Ascending aorta (tissue), 2 donors: ENCODE measurements at regions not wholly inside any gene's neighbourhood (a gene's known extent, or its start where the extent isn't known, plus 50 kb on each side); places are given as distances from the start of the nearest gene placed in this dataset.

Experiments used
- DNase-seq, 2 donors: peaks; one replicate each; pipeline ENCODE4 v3.0.0-alpha.2; 2019; ENCODE audit warnings: low spot score in 2 of 2
- H3K27ac ChIP-seq, 2 donors: fragments of 200-600 bp; sonication (generic); one replicate each; pipeline ENCODE4 v1.5.1; 2016 to 2017; ENCODE audit warnings: mild to moderate bottlenecking in 1 of 2
- H3K27me3 ChIP-seq: fragments of 200-600 bp; sonication (generic); one replicate; pipeline ENCODE4 v1.5.1; 2017
- H3K36me3 ChIP-seq, 2 donors: fragments of 200-600 bp; sonication (generic); one replicate each; pipeline ENCODE4 v1.5.1; 2016
- H3K4me1 ChIP-seq, 2 donors: fragments of 200-600 bp; sonication (generic); one replicate each; pipeline ENCODE4 v1.5.1; 2016 to 2017; ENCODE audit warnings: mild to moderate bottlenecking in 1 of 2
- H3K4me3 ChIP-seq, 2 donors: fragments of 200-600 bp; sonication (generic); one replicate each; pipeline ENCODE4 v1.5.1; 2016 to 2017; ENCODE audit warnings: mild to moderate bottlenecking in 1 of 2
- H3K9me3 ChIP-seq, 2 donors: fragments of 200-600 bp; sonication (generic); one replicate each; pipeline ENCODE4 v1.5.1; 2016
- CTCF ChIP-seq, 3 experiments: fragments of 200-600 bp in 2 of 3; fragments of 450-650 bp in 1 of 3; sonication (generic) in 2 of 3; IDR thresholded peaks; one replicate each; pipeline ENCODE4 v1.5.1; 2016 to 2019; ENCODE audit warnings: antibody characterized with exemption in 3 of 3, mild to moderate bottlenecking in 1 of 3, moderate library complexity in 1 of 3
- intact Hi-C: fragments of 100-400 bp; cut with DNase I; formaldehyde crosslinking; loops from one replicate; pipeline ENCODE4 v1.15.1; 2023

GRCh38 chr3:111414531-111414930, 127.5 kb upstream of the CD96 start:
- no peak overlapping the region for H3K4me3 ChIP-seq
- H3K36me3 ChIP-seq: no peaks in the 10 kb centered on the region

GRCh38 chr3:111415018-111415417, 127.0 kb upstream of the CD96 start:
- Histone ChIP-seq H3K27me3 (no peaks in the 10 kb centered on the region), H3K9me3 (no peaks in the 10 kb centered on the region), H3K27ac (no peak overlapping the region), H3K36me3 (no peaks in the 10 kb centered on the region), H3K4me1 (no peaks in the 10 kb centered on the region), H3K4me3 (no peak overlapping the region)
- no peak for TF ChIP-seq CTCF (IDR thresholded peaks at IDR 0.05)
- no peak for DNase-seq
- intact Hi-C loops: no loop called here

More at GRCh38 chr3:111414531-111414930, 127.5 kb upstream of the CD96 start:
- no peaks in the 10 kb centered on the region for H3K9me3 ChIP-seq
- intact Hi-C loops: no loop called here
- no peaks in the 10 kb centered on the region for H3K27me3 ChIP-seq
- no peaks in the 10 kb centered on the region for H3K4me1 ChIP-seq
- H3K27ac ChIP-seq: no peak overlapping the region
- no peak for TF ChIP-seq CTCF (IDR thresholded peaks at IDR 0.05)
- no peak for DNase-seq

GRCh38 chr3:111418391-111418790, 123.6 kb upstream of the CD96 start:
- no peak for TF ChIP-seq CTCF (IDR thresholded peaks at IDR 0.05)
- intact Hi-C loops: no loop called here
- Histone ChIP-seq H3K4me1 (no peaks in the 10 kb centered on the region), H3K9me3 (peaks cover 0 to 4% of the 10 kb centered on the region in 2 donors), H3K27me3 (no peaks in the 10 kb centered on the region), H3K36me3 (no peaks in the 10 kb centered on the region), H3K4me3 (no peak overlapping the region), H3K27ac (no peak overlapping the region)
- no peak for DNase-seq

GRCh38 chr3:111428301-111428700, 113.7 kb upstream of the CD96 start:
- Histone ChIP-seq H3K4me1 (no peaks in the 10 kb centered on the region), H3K9me3 (no peaks in the 10 kb centered on the region), H3K27ac (no peak overlapping the region), H3K4me3 (no peak overlapping the region), H3K36me3 (no peaks in the 10 kb centered on the region), H3K27me3 (no peaks in the 10 kb centered on the region)
- no peak for TF ChIP-seq CTCF (IDR thresholded peaks at IDR 0.05)
- intact Hi-C loops: no loop called here
- DNase-seq: no peak

- intact Hi-C loops: no loop called here
- no peaks in the 10 kb centered on the region for H3K4me1 ChIP-seq
- no peak overlapping the region for H3K4me3 ChIP-seq
- no peak for TF ChIP-seq CTCF (IDR thresholded peaks at IDR 0.05)
- H3K9me3 ChIP-seq: no peaks in the 10 kb centered on the region
- no peak overlapping the region for H3K27ac ChIP-seq
- H3K36me3 ChIP-seq: no peaks in the 10 kb centered on the region
- H3K27me3 ChIP-seq: no peaks in the 10 kb centered on the region
- no peak for DNase-seq
These were observed 106.9 kb upstream of the CD96 start for GRCh38 chr3:111434941-111435622.

- H3K27me3 ChIP-seq: no peaks in the 10 kb centered on the region
- no peak overlapping the region for H3K4me3 ChIP-seq
- TF ChIP-seq CTCF (IDR thresholded peaks at IDR 0.05): no peak
- H3K4me1 ChIP-seq: no peaks in the 10 kb centered on the region
- no peaks in the 10 kb centered on the region for H3K36me3 ChIP-seq
- intact Hi-C loops: no loop called here
- no peak overlapping the region for H3K27ac ChIP-seq
- no peak for DNase-seq
- H3K9me3 ChIP-seq: no peaks in the 10 kb centered on the region
These were observed 103.7 kb upstream of the CD96 start for GRCh38 chr3:111438283-111438682.
